OCI-LY1 (cell line): ENCODE measurements at regions not wholly inside any gene's neighbourhood (a gene's known extent, or its start where the extent isn't known, plus 50 kb on each side); places are given as distances from the start of the nearest gene placed in this dataset.

ENCODE experiments used
- H2AFZ ChIP-seq: fragments of 200-600 bp; sonication (generic), shearing (Covaris generic); 2 replicates; pipeline ENCODE4 v1.6.0; 2014; ENCODE audit warnings: antibody characterized with exemption, mild to moderate bottlenecking, low read length
- H3F3A ChIP-seq: fragments of 200-600 bp; sonication (generic), shearing (Covaris generic); 2 replicates; pipeline ENCODE4 v1.6.0; 2014; ENCODE audit warnings: mild to moderate bottlenecking, antibody characterized with exemption, low read length, moderate library complexity; ENCODE audit not compliant: insufficient read depth
- H3K27ac ChIP-seq: fragments of 200-600 bp; sonication (generic); 2 replicates; pipeline ENCODE4 v1.5.1; 2014; ENCODE audit warnings: low read length, mixed run types, mild to moderate bottlenecking, low read depth; ENCODE audit not compliant: poor library complexity, severe bottlenecking
- H3K27me3 ChIP-seq: fragments of 200-600 bp; sonication (generic); 2 replicates; pipeline ENCODE4 v1.6.0; 2014; ENCODE audit warnings: antibody characterized with exemption, mild to moderate bottlenecking, low read length, moderate library complexity; ENCODE audit not compliant: insufficient read depth
- H3K36me3 ChIP-seq: fragments of 200-600 bp; sonication (generic); 2 replicates; pipeline ENCODE4 v1.6.1; 2014; ENCODE audit warnings: mild to moderate bottlenecking, antibody characterized with exemption, low read length, moderate library complexity, mixed read lengths; ENCODE audit not compliant: insufficient read depth
- H3K4me1 ChIP-seq: fragments of 200-600 bp; sonication (generic); 2 replicates; pipeline ENCODE4 v1.5.1; 2014; ENCODE audit warnings: mild to moderate bottlenecking, low read length, moderate library complexity; ENCODE audit not compliant: insufficient read depth, severe bottlenecking
- H3K4me2 ChIP-seq: fragments of 200-600 bp; sonication (generic), shearing (Covaris generic); 2 replicates; pipeline ENCODE4 v1.6.1; 2014; ENCODE audit warnings: low read length
- H3K4me3 ChIP-seq: fragments of 200-600 bp; sonication (generic); 2 replicates; pipeline ENCODE4 v1.5.1; 2014; ENCODE audit warnings: low read length, low read depth, mild to moderate bottlenecking, mixed read lengths; ENCODE audit not compliant: poor library complexity, severe bottlenecking
- H3K79me2 ChIP-seq: fragments of 200-600 bp; shearing (Covaris generic); 2 replicates; pipeline ENCODE4 v1.6.1; 2016; ENCODE audit warnings: mixed run types, low read length, mixed read lengths; ENCODE audit not compliant: insufficient read depth
- H3K9ac ChIP-seq: fragments of 200-600 bp; sonication (generic), shearing (Covaris generic); 2 replicates; pipeline ENCODE4 v1.6.1; 2014; ENCODE audit warnings: mild to moderate bottlenecking, low read length, mixed read lengths
- H3K9me2 ChIP-seq: fragments of 200-600 bp; sonication (generic), shearing (Covaris generic); 2 replicates; pipeline ENCODE4 v1.6.1; 2014; ENCODE audit warnings: low read depth, mild to moderate bottlenecking, low read length, mixed read lengths
- H3K9me3 ChIP-seq: fragments of 200-600 bp; shearing (Covaris generic); 2 replicates; pipeline ENCODE4 v1.6.1; 2014; ENCODE audit warnings: low read length, mixed read lengths
- H4K20me1 ChIP-seq: fragments of 200-600 bp; sonication (generic), shearing (Covaris generic); 2 replicates; pipeline ENCODE4 v1.6.0; 2016; ENCODE audit warnings: mild to moderate bottlenecking, low read length; ENCODE audit not compliant: insufficient read depth
- CTCF ChIP-seq: fragments of 200-600 bp; sonication (generic), shearing (Covaris generic); IDR thresholded peaks from 2 replicates; pipeline ENCODE4 v1.5.1; 2017; ENCODE audit warnings: mild to moderate bottlenecking, antibody characterized with exemption, low read length, moderate library complexity, mixed read lengths
- EZH2 ChIP-seq: fragments of 200-600 bp; sonication (generic), shearing (Covaris generic); IDR thresholded peaks from 2 replicates; pipeline ENCODE4 v1.8.0; 2017; ENCODE audit warnings: borderline replicate concordance, mixed run types, mild to moderate bottlenecking, antibody characterized with exemption, low read length, moderate library complexity, mixed read lengths

GRCh38 chr14:101069228-101069549, 165.7 kb upstream of the RTL1 start:
- Histone ChIP-seq H3F3A (no peaks in the 10 kb centered on the region), H3K9me3 (no peaks in the 10 kb centered on the region), H3K4me1 (no peaks in the 10 kb centered on the region), H3K79me2 (no peaks in the 10 kb centered on the region), H3K9me2 (no peaks in the 10 kb centered on the region), H3K27me3 (no peaks in the 10 kb centered on the region), H3K36me3 (no peaks in the 10 kb centered on the region), H2AFZ (no peak overlapping the region), H4K20me1 (no peaks in the 10 kb centered on the region), H3K4me3 (no peak overlapping the region), H3K4me2 (no peak overlapping the region), H3K27ac (no peak overlapping the region), H3K9ac (no peak overlapping the region)
- no peak for TF ChIP-seq EZH2
- TF ChIP-seq CTCF = no peak

- Histone ChIP-seq H2AFZ (no peak overlapping the region), H3K27ac (no peak overlapping the region), H3F3A (no peaks in the 10 kb centered on the region), H3K9ac (no peak overlapping the region), H3K9me2 (no peaks in the 10 kb centered on the region), H3K36me3 (no peaks in the 10 kb centered on the region), H3K4me2 (no peak overlapping the region), H3K9me3 (no peaks in the 10 kb centered on the region), H3K79me2 (no peaks in the 10 kb centered on the region), H3K27me3 (no peaks in the 10 kb centered on the region), H3K4me1 (no peaks in the 10 kb centered on the region), H3K4me3 (no peak overlapping the region), H4K20me1 (no peaks in the 10 kb centered on the region)
- TF ChIP-seq EZH2 (no peak), CTCF (no peak)
Observed at GRCh38 chr14:101069666-101070362, 166.3 kb upstream of the RTL1 start.

- H4K20me1 ChIP-seq = no peaks in the 10 kb centered on the region
- no peaks in the 10 kb centered on the region for H3K9me3 ChIP-seq
- no peak overlapping the region for H3K27ac ChIP-seq
- no peak overlapping the region for H3K4me3 ChIP-seq
- no peak overlapping the region for H2AFZ ChIP-seq
- H3K4me1 ChIP-seq = no peaks in the 10 kb centered on the region
- H3F3A ChIP-seq = no peaks in the 10 kb centered on the region
- no peaks in the 10 kb centered on the region for H3K79me2 ChIP-seq
- TF ChIP-seq EZH2 (no peak), CTCF (no peak)
- no peak overlapping the region for H3K4me2 ChIP-seq
- H3K36me3 ChIP-seq = no peaks in the 10 kb centered on the region
- H3K9me2 ChIP-seq = no peaks in the 10 kb centered on the region
- H3K9ac ChIP-seq = no peak overlapping the region
- H3K27me3 ChIP-seq = no peaks in the 10 kb centered on the region
Observed at GRCh38 chr14:101070540-101071492, 167.3 kb upstream of the RTL1 start.
